ENCODE measurements at regions not wholly inside any gene's neighbourhood (a gene's known extent, or its start where the extent isn't known, plus 50 kb on each side); places are given as distances from the start of the nearest gene placed in this dataset.

DNA sequence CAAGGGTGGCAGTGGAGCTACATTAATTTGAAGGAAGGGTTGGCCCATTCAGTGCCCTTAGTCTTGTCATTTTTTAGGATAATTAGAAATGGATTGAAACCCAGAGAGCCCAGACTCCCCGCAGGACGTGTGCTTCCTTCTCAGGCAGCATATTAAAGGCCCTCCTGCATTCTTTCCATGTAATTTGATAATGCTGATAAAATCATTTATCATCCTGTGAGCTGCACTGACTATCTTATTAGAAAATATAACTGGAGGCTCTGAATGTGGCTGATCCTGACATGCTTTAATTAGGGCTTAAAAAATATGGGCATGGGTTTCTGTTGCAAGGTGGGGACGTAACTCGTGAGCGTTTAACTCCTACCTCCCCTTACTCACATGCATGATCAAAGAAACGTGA is 148.1 kb downstream of the ACKR3 start:
- no peak for DNase-seq (ENCODE audit: low read depth)

DNA sequence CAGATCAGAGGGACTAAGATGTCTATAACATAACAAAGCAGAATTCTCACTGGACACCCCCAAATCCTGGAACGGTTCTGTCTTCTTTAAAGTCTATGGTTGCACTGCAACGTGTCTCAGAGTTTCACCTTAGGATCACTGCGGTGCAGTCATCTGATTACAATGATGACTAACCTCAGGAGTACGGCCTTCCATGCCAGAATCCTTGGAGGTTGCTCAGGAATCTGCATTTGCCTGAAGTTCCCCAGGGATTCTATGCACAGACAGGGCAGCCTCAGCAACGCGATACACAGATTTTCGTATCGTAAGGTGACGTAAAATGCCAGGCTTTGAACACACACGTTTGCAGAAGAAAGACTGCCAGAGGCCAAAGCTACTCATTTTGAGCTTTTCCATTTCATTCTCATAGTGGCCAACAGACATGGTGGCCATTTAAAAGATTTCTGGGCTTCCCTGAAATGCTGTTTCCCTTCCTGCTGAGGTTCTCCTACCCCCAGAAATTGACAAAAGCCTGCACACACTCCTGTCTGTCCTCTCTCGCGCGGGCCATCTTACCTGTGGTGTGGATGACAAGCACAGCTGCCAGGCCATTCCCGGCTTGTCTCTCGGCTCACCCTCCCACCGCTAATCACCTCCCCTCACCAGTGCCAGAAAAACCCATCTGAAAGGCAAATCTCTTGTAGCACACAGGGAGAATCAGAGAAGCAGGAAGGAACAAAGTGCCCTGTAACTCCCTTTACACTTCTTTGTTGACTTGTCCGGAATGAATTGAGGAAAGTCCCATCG is 148.8 kb downstream of the ACKR3 start:
- DNase-seq (ENCODE audit: low read depth) = no peak

DNA sequence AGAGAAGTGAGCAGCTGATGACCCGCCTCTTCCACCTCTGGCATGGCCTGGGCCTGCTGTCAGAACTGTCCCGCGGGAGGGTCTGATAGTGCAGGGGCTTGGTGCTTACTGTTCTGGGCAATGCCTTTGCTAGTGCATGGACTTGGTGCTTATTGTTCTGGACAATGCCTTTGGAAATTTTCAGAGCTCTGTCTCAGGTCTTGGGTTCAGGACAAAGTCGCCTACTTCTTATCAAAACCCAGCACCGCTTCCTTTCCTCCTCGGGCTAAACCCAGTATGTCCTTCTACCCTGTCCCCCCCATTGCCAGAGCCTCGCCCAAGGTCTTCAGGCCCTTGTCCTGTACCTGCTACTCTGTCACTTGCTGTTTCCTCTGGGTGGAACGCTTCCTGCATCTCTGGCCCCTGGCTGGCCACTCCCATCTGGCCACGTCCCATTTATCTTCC is 149.6 kb downstream of the ACKR3 start:
- no peak for DNase-seq (ENCODE audit: low read depth)

DNA sequence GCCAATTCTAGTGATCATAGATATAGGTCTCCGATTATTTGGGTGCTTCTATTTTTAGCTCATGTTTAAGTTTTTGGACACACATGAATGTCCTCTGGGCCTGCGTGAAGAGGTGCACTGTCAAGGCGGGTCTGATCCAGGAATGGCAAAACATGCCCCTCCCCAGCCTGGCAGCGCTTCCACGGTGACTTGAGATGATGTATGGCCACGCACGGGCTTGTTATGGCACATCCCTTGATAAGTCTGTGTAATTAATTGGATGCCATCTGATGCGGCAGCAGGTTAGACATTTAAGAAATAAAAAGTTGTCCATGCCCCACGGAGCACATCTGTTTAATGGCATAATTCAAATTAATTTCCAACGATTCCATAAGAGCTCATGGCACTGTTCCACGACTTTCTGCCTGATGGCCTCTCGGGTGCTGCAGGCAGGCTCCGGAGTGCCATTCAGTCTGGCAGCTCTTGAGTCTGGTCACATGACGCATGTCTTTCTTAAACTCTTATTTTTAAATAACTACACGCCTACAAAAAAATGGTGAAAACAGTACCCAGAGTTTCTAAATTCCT is 151.4 kb downstream of the ACKR3 start:
- DNase-seq (ENCODE audit: low read depth) = no peak

DNA sequence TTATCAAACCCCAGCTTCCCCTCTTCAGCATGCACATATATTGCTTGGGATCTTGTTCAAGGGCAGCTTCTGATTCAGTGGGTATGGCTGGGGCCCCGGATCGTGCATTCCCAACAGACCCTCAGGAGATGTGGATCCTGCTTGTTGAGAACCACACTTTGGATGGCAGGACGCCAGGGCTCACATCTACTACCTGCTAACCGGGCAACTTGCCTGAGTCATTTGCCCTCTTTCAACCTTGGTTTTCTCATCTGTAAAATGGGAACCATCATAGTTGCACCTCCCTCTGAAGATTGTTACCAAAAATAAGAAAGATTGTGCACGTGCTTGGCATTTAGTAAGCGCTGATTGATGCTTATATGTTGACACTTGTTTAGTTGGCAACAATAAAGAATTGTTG is 154.6 kb downstream of the ACKR3 start:
- DNase-seq (ENCODE audit: low read depth) = no peak

DNA sequence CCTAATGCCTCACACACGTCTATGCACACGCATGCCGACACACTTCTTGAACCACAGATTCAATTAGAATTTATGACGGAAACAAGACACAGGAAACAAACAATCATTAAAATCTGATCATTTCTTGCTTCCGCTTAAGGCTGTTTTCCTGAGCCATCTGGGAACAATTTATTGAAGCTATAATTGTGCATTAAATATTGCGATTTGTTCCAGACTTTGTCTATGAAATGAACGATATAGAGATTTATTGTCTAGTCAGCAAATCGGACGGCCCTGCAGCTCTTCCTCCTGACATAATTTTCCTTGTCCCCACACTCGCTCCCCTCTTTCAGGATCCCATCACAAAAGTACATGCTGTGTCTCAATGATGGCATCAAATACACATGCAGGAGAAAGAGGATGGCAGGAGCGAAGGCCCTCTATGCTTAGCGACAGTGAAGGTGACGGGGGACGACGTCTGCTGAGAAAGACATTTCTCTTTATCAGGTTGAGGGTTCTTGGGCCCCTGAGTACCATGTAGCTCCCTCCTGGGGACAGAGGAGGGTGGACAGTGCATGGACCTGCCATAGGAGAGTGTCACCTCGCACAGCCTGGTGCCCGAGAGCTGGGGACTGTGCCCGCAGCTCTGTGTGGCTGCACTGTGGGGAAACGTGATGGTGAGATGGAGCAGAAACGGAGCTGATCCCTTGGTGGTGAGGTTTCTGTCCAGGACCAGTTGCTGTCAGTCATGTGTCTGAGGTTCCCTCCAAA is 157.3 kb downstream of the ACKR3 start:
- no peak for DNase-seq (ENCODE audit: low read depth)

DNA sequence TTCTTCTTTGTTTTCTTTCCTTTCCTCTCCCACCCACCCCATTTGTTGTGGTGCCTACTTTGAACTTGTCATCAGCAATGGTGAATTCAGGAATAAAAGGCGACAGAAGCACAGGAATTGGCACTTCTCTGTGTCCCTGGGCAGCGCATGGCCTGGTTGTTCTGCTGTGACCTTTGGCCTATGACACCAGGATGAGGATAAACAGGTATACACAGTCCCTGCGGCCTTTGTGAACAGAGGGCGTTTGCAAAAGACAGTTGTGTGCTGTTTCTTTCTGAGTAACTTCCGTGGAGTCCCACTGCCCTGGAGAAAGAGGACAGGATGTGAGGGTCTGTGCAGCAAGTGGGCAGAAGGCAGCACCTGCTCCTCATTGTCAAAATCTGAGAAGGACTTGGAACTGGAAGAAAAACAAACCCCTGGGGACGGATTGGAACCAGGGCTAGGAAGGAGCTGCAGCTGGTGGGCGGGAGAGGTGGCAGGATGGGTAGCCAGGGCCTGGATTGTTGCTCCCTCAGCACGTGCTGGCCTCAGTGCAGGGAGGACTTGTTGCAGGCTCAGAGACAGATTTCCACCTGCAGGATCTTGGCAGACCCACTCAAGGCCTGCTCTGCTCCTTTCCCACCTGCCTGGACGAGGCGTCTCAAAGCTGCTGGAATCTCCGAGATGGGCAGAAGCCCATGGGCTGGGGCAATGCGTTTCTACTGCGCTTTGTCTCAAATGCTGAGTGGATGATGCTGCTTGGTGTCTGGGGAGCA is 159.5 kb downstream of the ACKR3 start:
- DNase-seq (ENCODE audit: low read depth) = no peak

DNA sequence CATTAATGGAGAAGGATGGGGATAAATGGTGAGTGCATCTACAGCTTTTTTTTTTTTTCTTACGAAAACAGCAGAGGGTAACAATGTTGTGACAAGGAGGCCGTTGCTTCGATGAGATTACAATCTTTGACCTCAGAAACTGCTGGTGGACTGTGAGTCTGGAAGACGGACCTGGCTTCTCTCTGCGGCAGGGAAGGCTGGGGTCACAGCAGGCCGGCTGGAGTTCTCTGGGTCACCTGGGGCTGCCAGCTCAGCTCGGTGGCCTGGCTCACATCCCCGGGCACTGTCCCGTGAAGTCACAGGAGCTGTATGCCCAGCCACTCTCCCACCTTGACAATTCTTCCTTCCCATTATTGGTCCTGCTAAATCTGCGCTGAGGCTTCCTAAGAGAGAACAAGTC is 160.8 kb downstream of the ACKR3 start:
- no peak for DNase-seq (ENCODE audit: low read depth)

DNA sequence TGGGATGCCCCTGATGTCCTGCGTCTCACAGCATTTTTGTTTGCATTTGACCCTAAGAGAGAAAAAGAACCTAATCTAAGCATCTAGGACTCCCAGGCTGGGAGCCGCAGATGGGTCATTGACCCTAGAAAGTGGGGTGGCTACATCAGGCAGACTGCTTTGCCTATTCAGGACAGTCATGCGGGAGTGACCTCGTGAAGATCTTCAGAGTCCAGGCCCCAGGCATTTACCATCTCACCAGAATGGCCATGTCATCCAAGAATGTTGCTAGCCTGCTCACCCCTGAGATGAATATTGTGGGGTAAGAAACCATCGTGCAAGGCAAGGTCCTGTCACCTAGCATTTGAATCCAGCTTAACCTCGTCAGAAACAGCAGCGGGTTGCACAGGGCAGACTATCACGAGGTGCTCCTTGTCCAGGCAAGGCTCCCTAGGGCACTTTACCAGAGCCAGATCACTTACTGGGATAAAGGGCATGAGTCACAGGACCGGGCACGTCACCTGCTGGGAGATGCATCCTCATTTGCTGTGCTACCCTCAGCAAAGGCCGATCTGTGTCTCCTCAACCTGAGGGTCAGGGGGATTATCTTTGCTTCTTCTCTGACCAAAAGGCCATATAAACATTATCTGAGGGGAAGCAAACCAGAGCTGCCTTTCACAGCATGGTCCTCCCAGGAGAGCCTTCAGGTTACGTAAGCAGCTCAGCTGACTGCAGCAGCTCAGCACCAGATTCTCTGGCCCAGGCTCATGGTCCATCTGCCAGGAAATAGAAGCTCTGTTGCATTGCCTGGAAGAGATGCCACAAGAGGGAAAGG is 162.3 kb downstream of the ACKR3 start:
- no peak for DNase-seq (ENCODE audit: low read depth)

DNA sequence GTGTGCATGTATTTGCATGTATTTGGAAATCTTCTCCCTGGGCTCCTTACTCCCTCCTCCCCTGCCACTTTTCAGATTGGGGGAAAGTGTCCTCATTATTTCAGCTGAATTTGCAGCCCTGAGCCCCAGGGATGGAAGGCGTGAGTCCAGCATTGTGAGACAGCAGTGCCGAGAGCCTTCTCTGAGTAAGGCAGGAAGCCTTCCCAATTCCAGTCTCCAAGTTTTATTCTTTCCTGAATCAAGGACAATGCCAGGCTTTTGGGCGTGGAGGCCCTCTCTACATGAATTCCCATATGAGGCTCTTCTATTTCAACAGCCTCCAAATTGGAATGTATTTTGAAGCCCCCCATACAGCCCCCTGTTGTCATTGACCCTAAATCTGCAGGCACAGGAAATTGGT is 163.5 kb downstream of the ACKR3 start:
- no peak for DNase-seq (ENCODE audit: low read depth)

DNA sequence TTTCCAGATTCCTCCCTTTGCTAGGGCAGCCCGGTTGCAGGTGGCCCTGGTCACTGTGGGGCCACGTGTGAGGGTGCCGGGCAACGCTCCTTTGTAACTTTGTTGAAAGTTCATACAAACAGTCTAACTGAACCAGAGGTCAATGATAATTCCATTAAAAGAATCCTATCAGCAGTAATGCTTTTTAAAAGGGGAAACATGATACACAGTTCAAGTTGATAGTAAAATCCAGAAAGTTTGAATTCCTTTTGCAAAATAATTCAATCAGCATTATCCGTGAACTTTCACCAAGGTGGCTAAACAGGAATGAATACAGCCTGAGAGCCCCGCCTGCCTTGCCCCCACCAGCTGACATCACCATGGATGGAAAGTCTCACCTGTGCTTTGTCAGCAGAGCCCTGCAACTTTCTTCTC is 166.2 kb downstream of the ACKR3 start:
- no peak for DNase-seq (ENCODE audit: low read depth)

DNA sequence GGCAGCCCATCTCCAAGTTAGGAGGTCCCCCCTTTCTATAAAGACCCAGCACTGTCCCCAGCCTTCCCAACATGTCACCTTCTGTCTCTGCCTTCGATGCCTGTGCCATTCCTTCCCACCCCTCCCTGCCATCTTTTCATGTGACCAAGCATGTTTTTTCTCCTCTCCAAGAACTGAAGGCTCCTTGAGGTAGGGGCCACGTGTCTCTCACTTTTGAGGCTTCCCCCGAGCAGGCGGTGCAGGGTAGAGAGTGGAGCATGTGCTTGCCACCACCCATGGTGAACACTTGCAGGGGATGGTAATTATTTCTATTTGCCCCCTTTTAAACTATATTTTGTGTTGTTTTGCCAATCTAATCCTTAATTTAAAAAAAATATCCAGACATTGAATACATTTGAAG is 168.4 kb downstream of the ACKR3 start:
- DNase-seq (ENCODE audit: low read depth) = no peak

DNA sequence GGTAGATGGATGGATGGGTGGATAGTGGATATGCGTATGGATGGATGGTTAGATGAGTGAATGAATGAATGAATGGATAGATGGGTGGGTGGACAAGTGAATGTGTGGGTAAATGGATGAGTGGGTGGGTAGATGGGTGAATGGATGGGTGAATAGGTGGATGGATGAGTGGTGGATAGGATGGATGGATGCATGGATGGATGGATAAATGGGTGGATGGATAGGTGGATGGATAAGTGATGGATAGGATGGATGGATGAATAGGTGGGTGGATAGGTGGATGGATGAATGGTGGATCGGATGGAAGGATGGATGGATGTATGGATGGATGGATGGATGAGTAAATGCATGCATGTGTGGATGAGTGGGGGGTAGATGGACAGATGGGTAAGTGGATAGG is 169.3 kb downstream of the ACKR3 start:
- DNase-seq (ENCODE audit: low read depth) = no peak

DNA sequence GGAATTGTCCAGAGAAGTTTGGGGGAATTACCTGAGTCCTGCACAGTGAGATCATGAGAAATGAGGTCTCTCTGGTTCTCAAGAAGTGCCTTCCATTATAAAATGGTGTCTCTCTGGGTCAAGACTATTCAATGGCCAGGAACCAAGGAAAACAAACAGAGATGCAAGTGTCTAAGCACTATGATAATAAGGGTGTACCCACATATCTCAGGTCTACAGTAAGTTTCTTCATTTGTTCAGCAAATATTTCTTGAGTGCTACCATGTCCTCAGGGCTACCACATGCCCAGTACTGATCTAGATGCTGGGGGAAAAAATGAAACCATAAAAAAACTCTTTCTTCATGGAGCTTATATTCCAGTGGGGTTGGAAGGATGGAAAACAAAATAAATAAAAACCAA is 170.0 kb downstream of the ACKR3 start:
- DNase-seq (ENCODE audit: low read depth) = no peak

DNA sequence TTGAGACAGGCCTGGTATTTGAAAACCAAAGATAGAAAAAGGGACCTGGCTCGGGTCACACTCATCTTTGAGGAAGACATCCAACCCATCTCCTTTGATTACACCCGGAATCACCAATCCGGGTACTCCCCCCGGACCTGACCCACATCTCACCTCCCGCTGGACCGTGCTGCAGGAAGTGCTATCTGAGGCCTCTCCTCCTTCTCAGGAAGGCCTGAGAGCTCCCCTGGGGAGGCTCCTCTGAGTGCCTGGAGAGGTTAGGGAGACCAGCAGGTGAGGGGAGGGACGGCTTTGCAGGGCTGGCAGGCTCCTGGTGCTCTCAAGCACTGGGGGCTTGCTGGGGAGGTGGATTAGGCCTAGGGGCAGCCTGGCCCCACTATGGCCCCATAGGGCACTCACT is 170.9 kb downstream of the ACKR3 start:
- no peak for DNase-seq (ENCODE audit: low read depth)

DNA sequence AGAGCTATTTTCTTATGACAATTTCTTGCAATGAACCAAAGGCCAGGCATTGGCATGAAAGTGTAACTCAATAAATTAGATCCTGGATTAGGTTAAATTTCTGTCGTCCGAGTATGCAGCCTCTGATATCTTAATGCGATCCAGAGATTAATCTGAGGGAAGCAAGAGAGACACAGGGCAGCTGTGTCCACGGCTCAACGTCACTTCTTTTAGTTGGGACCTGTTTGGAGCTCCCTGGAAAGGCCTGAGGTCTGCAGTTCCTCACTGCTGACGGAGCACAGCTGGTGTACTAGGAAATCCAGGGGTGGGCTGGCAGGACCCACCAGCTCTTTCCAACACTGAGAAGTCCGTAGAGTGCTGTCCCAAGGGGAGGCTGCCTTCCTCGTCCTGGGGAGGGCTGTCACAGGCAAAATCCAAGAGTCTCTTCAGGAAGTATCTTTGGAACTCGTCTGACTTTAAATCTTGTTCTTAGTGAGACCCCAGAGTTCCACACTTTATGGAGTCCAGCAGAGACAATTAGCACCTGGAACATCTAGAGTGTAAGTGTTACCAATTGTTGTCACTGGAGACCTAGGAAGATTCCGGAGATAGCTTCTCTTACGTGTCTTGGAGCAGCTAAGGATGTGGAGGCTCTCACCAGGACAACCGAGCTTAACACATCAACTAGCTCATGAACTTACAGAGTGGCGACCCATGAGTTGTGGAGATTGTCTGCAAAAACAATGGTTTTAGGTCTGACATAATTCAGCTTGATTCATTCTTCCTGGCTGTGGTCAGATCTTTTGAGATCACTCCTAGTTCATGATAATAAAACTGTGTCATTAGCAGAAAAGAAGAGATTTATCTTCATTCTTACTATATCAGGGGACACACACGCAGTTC is 173.7 kb downstream of the ACKR3 start:
- no peak for DNase-seq (ENCODE audit: low read depth)

DNA sequence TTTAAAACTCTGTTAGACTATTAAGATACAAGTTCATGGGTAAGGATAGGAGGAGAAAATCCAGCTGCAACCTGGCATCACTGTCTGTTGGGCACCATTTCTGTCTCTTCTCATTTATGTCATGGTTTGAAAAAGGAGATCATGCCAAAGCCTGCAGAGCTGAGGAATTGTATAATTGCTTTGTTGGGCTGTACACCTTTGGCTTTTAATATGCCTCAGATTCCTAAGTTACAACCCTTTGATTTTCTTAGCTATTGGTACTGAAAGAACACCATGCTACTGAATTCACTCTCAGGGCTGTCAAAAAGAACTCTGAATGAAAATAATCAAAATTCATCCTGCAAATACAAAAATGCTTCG is 174.3 kb downstream of the ACKR3 start:
- DNase-seq (ENCODE audit: low read depth) = no peak

DNA sequence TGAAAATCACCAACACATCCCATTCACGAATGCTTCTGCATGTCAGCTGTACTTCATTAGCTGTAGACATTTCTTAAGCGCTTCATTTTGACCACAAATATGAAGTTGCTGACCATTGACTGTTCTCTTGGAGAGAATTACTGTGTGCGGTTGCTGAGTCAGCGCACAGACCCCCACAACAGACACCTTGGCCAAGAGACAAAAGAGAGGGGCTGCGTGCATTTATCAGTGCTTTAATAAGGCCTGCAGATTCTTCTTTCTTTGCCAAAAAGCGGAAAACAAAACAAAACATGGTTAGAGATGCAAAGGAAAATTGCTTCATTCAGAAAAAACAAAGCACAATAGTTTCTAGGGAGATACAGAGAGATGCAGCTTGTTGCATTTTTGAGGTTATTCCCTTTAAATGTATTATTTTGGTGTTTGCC is 174.7 kb downstream of the ACKR3 start:
- DNase-seq (ENCODE audit: low read depth) = no peak

DNA sequence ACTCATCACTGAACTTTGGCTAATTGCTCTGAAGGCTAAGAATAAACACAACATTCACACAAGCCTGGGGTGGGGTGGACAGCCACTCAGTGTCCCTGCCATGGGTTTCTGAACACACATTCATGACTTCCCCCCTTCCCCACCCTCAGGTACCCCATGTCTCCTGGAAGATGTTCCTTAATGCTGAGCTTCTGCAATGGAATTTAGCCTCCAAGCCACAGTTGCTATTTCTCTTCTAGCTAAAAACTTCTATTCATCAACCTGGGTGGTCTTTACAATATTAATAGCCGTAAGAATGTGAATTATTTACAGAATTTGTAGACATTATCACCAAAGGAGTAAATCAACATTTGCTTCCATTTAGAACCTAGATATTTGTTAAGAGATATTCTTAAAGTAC is 175.1 kb downstream of the ACKR3 start:
- DNase-seq (ENCODE audit: low read depth) = no peak

DNA sequence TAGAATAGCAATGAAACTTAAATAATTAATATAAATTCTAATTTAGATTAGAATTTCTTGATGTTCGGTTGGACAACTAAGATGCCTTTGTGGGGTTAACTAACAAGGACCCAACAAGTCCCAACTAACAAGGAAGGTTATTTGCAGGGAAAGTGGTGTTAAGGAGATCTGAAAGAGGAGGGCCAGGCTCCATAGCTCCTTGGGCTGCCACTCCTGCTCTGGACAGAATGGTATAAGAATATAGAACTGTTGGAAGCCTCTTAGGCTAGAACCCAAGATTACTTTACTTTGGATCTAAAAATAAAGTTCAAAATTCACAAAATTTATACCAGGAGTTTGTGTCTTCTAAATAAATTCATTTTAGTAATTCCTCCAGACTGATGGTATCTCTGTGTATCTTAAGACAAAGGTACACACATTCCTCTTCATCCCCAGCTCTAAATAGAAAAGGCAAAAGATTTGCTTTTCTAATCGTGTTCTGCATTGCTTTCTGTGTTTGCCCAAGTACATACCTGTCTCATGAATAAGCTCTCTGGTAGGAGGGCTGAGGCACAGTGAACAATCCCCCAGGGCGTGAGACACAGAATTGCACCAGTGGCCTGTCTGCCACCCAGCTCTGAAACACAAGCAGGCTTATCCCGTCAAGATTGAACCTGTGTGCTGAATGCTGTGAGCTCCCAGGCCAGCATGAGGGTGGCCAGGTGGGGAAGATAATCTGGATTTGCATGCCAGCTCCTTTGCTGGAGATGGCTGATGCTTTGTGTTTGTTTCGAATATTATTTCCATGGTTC is 176.0 kb downstream of the ACKR3 start:
- DNase-seq (ENCODE audit: low read depth) = no peak
